Neural progenitor cell (in vitro differentiated cells): ENCODE measurements at regions not wholly inside any gene's neighbourhood (a gene's known extent, or its start where the extent isn't known, plus 50 kb on each side); places are given as distances from the start of the nearest gene placed in this dataset.
"Not testable (repeated sequence)": the region's sequence is repeated elsewhere in the genome, so short reads cannot be mapped to it uniquely, and the experiment has no call there.

Experiments
- DNase-seq: peaks from one replicate; pipeline ENCODE4 v3.0.0-alpha.2; 2016; ENCODE audit warnings: low spot score
- H2AFZ ChIP-seq: fragments of 200-600 bp; sonication (generic); replicated peaks from 2 replicates; pipeline ENCODE4 v1.6.1; 2016; ENCODE audit warnings: antibody characterized with exemption
- H3F3A ChIP-seq: fragments of 200-600 bp; sonication (generic); 2 replicates; pipeline ENCODE4 v1.6.1; 2016; ENCODE audit warnings: antibody characterized with exemption, low read depth
- H3K27ac ChIP-seq: fragments of 200-600 bp; sonication (generic); 2 replicates; pipeline ENCODE4 v1.5.1; 2016; ENCODE audit warnings: mild to moderate bottlenecking
- H3K27me3 ChIP-seq: fragments of 200-600 bp; sonication (generic); 2 replicates; pipeline ENCODE4 v1.6.1; 2016; ENCODE audit warnings: mild to moderate bottlenecking, moderate library complexity
- H3K36me3 ChIP-seq: fragments of 200-600 bp; sonication (generic); 2 replicates; pipeline ENCODE4 v1.5.1; 2016
- H3K4me1 ChIP-seq: fragments of 200-600 bp; sonication (generic); 2 replicates; pipeline ENCODE4 v1.6.1; 2016; ENCODE audit warnings: mixed run types
- H3K4me2 ChIP-seq: fragments of 200-600 bp; sonication (generic); 2 replicates; pipeline ENCODE4 v1.6.1; 2016
- H3K4me3 ChIP-seq: fragments of 200-600 bp; sonication (generic); 2 replicates; pipeline ENCODE4 v1.5.1; 2016
- H3K79me2 ChIP-seq: fragments of 200-600 bp; sonication (generic); 2 replicates; pipeline ENCODE4 v1.6.1; 2016; ENCODE audit warnings: low read depth
- H3K9ac ChIP-seq: fragments of 200-600 bp; sonication (generic); 2 replicates; pipeline ENCODE4 v1.6.1; 2016
- H3K9me3 ChIP-seq: fragments of 200-600 bp; sonication (generic); 2 replicates; pipeline ENCODE4 v1.5.1; 2016; ENCODE audit warnings: low read depth
- H4K20me1 ChIP-seq: fragments of 200-600 bp; sonication (generic); 2 replicates; pipeline ENCODE4 v1.6.1; 2016; ENCODE audit warnings: low read depth
- H3K27ac Mint-ChIP-seq: 3 replicates; pipeline ENCODE4 v1.8.0; 2021; ENCODE audit warnings: mixed read lengths
- H3K27me3 Mint-ChIP-seq: 2 replicates; pipeline ENCODE4 v1.8.0; 2022; ENCODE audit warnings: low read depth, mild to moderate bottlenecking, inconsistent platforms, moderate library complexity, mixed read lengths; ENCODE audit not compliant: insufficient read depth
- H3K36me3 Mint-ChIP-seq: 3 replicates; pipeline ENCODE4 v1.8.0; 2021; ENCODE audit warnings: mixed read lengths
- H3K4me1 Mint-ChIP-seq: 3 replicates; pipeline ENCODE4 v1.8.0; 2021; ENCODE audit warnings: mixed read lengths
- H3K4me3 Mint-ChIP-seq: 3 replicates; pipeline ENCODE4 v1.8.0; 2021; ENCODE audit warnings: mild to moderate bottlenecking, moderate library complexity, mixed read lengths
- H3K9me3 Mint-ChIP-seq: 3 replicates; pipeline ENCODE4 v1.8.0; 2020; ENCODE audit warnings: mixed read lengths
- CTCF ChIP-seq: fragments of 200-600 bp; sonication (generic); IDR thresholded peaks from 2 replicates; pipeline ENCODE4 v1.5.1; 2017; ENCODE audit warnings: antibody characterized with exemption, mild to moderate bottlenecking
- EZH2 ChIP-seq: fragments of 200-600 bp; sonication (generic); IDR thresholded peaks from 2 replicates; pipeline ENCODE4 v1.6.1; 2017; ENCODE audit warnings: antibody characterized with exemption, mild to moderate bottlenecking, moderate library complexity
- EZH2phosphoT487 ChIP-seq: fragments of 200-600 bp; sonication (generic); IDR thresholded peaks from 2 replicates; pipeline ENCODE4 v1.6.1; 2017; ENCODE audit warnings: antibody characterized with exemption

GRCh38 chr4:3911252-3911856 is 145.2 kb downstream of the ADRA2C start:
- no peak for DNase-seq
- Mint-ChIP-seq H3K9me3 (peaks cover 4% of the 10 kb centered on the region), H3K4me1 (no peaks in the 10 kb centered on the region), H3K36me3 (no peaks in the 10 kb centered on the region), H3K27me3 (peaks cover 13% of the 10 kb centered on the region), H3K27ac (peak overlapping the region; percentile 28), H3K4me3 (peak overlapping the region; percentile 34)
- no peaks in the 10 kb centered on the region for H3K9me3 ChIP-seq
- H3K36me3 ChIP-seq = no peaks in the 10 kb centered on the region
- H3F3A ChIP-seq = peaks cover 7% of the 10 kb centered on the region
- no peak overlapping the region for H3K4me2 ChIP-seq
- no peaks in the 10 kb centered on the region for H4K20me1 ChIP-seq
- H3K4me3 ChIP-seq = no peak overlapping the region
- H3K79me2 ChIP-seq = no peaks in the 10 kb centered on the region
- no peak overlapping the region for H3K27ac ChIP-seq
- H3K4me1 ChIP-seq = no peaks in the 10 kb centered on the region
- H2AFZ ChIP-seq = no peak overlapping the region
- no peaks in the 10 kb centered on the region for H3K27me3 ChIP-seq
- H3K9ac ChIP-seq = no peak overlapping the region
- TF ChIP-seq EZH2 (no peak), CTCF (no peak), EZH2phosphoT487 (no peak)

DNA sequence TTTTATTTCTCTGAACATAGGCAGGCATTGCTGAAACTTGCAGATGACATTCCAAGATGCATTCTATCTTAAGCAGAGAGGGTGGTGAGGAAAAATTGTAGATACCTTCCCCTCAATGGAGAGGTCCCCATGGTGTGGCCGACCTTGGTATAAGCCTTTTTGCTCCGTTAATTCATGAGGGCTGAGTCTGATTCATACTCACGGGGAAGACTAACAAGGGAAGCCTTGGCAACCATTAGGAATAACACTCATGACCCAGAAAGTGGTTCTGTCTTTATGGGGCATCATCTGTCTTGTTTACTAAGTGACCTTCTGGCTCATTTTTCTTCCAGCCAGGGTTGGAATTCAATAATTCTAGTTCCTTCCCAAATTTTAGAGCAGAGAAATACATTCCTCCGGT is 148.3 kb downstream of the ADRA2C start:
- not testable (repeated sequence) for H3F3A ChIP-seq, H3K79me2 ChIP-seq, H3K27me3 ChIP-seq, H3K4me1 ChIP-seq, H3K4me1 Mint-ChIP-seq, H3K9me3 Mint-ChIP-seq, H2AFZ ChIP-seq, H3K9ac ChIP-seq, DNase-seq, H3K4me3 Mint-ChIP-seq, H3K9me3 ChIP-seq, H3K27ac ChIP-seq, H3K36me3 ChIP-seq, H4K20me1 ChIP-seq, H3K27ac Mint-ChIP-seq, H3K4me2 ChIP-seq, H3K4me3 ChIP-seq, H3K36me3 Mint-ChIP-seq
- H3K27me3 Mint-ChIP-seq = peaks cover 16% of the 10 kb centered on the region

DNA sequence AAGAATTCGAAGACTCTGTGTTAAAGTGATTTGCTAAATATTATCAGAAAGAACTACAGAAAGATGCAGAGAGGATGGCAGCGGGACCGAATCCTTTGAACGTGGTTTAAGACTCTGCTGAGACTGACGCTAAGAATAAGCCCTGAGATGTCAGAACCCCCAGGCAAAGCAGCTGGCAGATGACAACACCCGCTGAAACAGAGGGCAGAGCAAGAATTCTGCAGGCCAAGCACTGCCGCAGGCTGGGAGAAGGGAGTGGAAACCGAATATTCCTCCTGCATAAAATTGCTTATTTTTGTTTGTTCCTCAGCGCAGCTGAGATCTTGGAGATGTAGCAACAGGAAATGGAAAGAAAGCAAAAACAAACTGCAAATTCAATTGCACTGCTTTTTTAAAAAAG is 153.3 kb downstream of the ADRA2C start:
- not testable (repeated sequence) for H3K79me2 ChIP-seq, H3F3A ChIP-seq, H3K4me1 Mint-ChIP-seq, H3K4me1 ChIP-seq, H3K27ac Mint-ChIP-seq, DNase-seq, H3K4me3 ChIP-seq, H3K9me3 Mint-ChIP-seq, H3K27me3 Mint-ChIP-seq, H4K20me1 ChIP-seq, H2AFZ ChIP-seq, H3K27me3 ChIP-seq, H3K4me2 ChIP-seq, H3K27ac ChIP-seq, H3K9me3 ChIP-seq, H3K36me3 Mint-ChIP-seq, H3K9ac ChIP-seq, H3K4me3 Mint-ChIP-seq, H3K36me3 ChIP-seq

DNA sequence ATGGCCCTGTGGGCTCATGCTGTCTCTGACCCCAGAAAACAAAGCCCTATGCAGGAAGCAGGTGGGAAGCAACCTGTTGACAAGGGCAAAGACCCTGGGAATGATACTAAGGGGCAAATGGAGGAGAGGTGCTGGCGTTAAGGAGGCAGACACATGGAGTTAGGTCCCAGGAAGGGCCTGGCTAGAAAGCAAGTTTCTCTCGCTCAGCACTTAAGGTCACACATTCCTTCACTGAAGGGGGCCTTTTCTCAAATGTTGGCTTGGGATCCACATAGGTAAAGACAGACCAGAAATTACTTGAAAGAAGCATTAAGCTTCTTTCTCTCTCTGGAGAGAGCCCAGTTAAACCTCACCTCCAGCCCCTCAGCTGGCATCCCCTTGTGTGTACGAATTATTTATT is 155.7 kb downstream of the ADRA2C start:
- not testable (repeated sequence) for H3F3A ChIP-seq, H3K9me3 ChIP-seq, H3K9ac ChIP-seq, H3K4me3 Mint-ChIP-seq, H3K9me3 Mint-ChIP-seq, H2AFZ ChIP-seq, H3K4me3 ChIP-seq, H4K20me1 ChIP-seq, H3K4me2 ChIP-seq, H3K27ac ChIP-seq, H3K27me3 Mint-ChIP-seq, H3K27ac Mint-ChIP-seq, H3K79me2 ChIP-seq, H3K36me3 Mint-ChIP-seq, H3K27me3 ChIP-seq, DNase-seq, H3K36me3 ChIP-seq
- peaks cover 16% of the 10 kb centered on the region for H3K4me1 ChIP-seq
- H3K4me1 Mint-ChIP-seq = peaks cover 13% of the 10 kb centered on the region

GRCh38 chr4:3925841-3926240 is 159.7 kb downstream of the ADRA2C start:
- H3K36me3 Mint-ChIP-seq, H3K79me2 ChIP-seq, H2AFZ ChIP-seq, H3K27ac ChIP-seq, H3K27ac Mint-ChIP-seq, H3F3A ChIP-seq, H3K36me3 ChIP-seq, H4K20me1 ChIP-seq, H3K27me3 Mint-ChIP-seq, H3K4me3 Mint-ChIP-seq, H3K4me3 ChIP-seq, H3K9me3 Mint-ChIP-seq, H3K9me3 ChIP-seq, H3K9ac ChIP-seq, DNase-seq, H3K27me3 ChIP-seq, H3K4me2 ChIP-seq: not testable (repeated sequence)
- peaks cover 24% of the 10 kb centered on the region for H3K4me1 Mint-ChIP-seq
- peaks cover 21% of the 10 kb centered on the region for H3K4me1 ChIP-seq

DNA sequence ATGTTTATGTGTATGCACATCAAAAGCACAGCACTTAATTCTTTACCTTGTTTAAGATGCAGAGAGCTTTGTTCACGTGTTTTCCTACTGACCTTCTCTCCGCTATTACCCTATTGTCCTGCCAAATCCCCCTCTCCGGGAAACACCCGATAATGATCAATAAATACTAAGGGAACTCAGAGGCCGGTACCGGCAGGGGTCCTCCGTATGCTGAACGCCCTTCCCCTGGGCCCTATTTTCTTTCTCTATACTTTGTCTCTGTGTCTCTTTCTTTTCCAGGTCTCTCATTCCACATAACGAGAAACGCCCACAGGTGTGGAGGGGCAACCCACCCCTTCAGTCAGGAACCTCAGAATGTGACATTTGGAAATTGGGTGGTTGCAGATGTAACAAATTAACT is 160.1 kb downstream of the ADRA2C start:
- H2AFZ ChIP-seq, H3K27me3 Mint-ChIP-seq, H3K27ac Mint-ChIP-seq, H3K4me3 ChIP-seq, H3F3A ChIP-seq, H3K9me3 Mint-ChIP-seq, H3K27ac ChIP-seq, H3K4me3 Mint-ChIP-seq, H3K36me3 ChIP-seq, H3K9ac ChIP-seq, H3K27me3 ChIP-seq, H4K20me1 ChIP-seq, DNase-seq, H3K79me2 ChIP-seq, H3K36me3 Mint-ChIP-seq, H3K4me2 ChIP-seq, H3K9me3 ChIP-seq: not testable (repeated sequence)
- H3K4me1 ChIP-seq = peaks cover 21% of the 10 kb centered on the region
- H3K4me1 Mint-ChIP-seq = peaks cover 24% of the 10 kb centered on the region

DNA sequence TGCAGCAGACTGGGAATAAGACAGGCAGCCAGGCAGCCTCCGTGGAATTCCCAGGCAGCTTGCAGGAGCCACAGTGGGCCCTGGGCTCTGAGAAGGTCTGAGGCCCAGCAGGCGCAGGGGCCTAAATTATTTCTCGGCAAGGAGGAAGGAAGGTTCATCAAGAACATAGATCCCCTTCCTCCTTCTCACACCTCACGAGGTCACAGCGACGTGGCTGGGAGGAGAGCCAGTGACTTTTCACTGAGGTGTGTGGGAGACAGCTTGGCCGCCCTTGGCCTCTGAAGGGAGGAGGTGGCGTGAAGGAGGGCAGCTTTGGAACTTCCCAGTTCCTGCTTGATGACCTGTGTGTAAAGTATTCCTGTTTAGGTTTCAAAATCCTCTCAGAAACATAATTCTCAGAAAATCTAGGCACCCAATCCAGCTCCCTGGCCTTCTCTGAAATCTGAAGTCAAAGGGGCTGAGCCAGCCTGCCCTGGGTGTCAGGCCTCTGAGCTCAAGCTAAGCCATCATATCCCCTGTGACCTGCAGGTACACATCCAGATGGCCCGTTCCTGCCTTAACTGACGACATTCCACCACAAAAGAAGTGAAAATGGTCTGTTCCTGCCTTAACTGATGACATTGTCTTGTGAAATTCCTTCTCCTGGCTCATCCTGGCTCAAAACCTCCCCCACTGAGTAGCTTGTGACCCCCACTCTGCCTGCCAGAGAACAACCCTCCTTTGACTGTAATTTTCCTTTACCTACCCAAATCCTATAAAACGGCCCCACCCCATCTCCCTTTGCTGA is 161.0 kb downstream of the ADRA2C start:
- H3K4me1 ChIP-seq = peaks cover 21% of the 10 kb centered on the region
- H4K20me1 ChIP-seq, H3K27me3 ChIP-seq, H3K79me2 ChIP-seq, H3K9me3 ChIP-seq, H3K9me3 Mint-ChIP-seq, H3K4me3 ChIP-seq, H3K36me3 Mint-ChIP-seq, H3K27ac ChIP-seq, H3K27me3 Mint-ChIP-seq, H3K9ac ChIP-seq, H3K4me3 Mint-ChIP-seq, H3F3A ChIP-seq, H3K36me3 ChIP-seq, DNase-seq, H2AFZ ChIP-seq, H3K4me2 ChIP-seq: not testable (repeated sequence)
- H3K4me1 Mint-ChIP-seq = peaks cover 24% of the 10 kb centered on the region
- peak overlapping the region; percentile 72 for H3K27ac Mint-ChIP-seq
